ENCODE measurements at regions not wholly inside any gene's neighbourhood (a gene's known extent, or its start where the extent isn't known, plus 50 kb on each side); places are given as distances from the start of the nearest gene placed in this dataset.
"Not testable (repeated sequence)": the region's sequence is repeated elsewhere in the genome, so short reads cannot be mapped to it uniquely, and the experiment has no call there.

DNA sequence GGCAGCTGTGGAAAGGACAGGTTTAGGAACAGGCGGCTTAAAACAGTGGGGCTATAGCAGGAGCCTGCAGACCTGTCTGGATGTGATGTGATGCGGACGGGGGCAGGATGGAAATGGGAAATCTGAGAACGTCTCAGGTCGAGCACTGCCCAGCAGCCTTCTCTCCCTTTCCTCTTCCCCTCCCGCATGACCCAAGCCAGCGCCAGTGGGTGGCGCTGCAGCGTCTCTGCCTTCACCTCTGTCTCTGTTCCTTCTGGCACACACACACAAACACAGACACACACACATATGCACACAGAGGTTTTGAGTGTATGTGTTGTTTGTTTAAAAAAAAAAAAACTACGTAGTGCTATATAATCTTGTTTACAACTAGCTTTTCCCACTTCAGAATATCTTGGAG, 82.0 kb upstream of the SLC66A3 start:
- peak; percentile 43 for DNase-seq (ENCODE audit: low spot score)

DNA sequence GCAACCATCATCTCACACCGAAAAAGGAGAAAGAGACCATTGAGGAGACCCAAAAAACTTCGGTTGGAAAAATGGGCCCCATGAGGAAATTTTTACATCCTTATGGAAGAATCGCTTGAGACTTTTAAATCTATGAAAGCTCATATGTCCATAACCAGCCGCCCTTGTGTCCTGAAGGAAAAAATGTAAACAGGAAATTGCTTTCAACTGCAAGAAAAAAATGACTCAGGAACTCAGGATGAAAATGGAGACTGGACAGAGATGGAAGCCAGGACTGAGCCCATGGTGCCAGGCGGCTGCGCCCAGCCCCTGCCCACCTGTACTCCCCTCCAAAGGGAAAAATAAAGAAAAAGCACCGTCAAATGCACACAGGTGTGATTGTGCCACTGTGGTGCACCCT, 81.5 kb upstream of the SLC66A3 start:
- DNase-seq (ENCODE audit: low spot score), result peak; percentile 26

DNA sequence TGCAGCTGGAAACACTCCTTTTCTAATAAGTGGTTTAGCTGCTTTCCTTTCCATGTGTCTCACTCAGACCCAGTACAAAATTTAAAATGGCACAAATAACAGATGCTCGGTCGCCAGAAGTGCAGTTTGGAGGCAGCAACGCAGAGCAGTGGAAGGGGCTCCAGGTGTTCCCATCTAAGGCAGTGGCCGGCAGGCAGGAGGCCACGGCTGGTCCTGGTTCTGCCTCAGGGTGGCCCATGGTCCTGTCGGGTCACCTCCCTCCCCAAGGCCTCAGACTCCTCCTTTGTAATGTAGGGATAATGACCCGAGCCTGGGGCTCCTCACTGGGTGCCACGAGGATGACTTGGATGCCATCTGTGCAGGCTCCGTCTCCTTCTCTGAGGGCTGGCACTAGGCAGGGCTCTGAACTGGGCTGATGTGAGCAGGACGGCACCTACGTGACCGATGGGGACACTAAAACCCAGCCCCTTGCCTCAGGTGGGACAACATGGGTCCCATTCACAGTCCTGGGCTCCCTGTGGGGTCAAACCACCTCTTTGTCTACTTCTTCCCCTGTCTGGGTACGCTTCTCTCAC, 80.9 kb upstream of the SLC66A3 start:
- no peak for DNase-seq (ENCODE audit: low spot score)

DNA sequence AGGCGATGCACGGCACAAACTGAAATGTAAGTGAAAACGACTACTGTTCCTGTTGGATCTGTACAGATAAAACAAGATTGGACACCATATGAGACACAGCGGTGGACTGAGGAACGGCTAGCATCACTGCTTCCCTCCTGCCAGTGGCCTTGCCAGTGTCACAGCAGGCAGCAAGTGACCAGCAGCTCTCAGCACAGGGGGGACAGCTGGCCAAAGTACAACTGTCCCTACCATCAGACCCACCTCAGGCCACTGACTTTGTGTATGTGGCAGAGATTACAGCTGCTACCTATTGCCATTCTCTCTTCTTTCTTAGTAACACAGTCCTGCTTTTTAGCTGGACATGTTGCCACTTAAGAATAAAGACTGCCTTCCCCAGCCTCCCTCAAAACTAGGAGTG, 80.0 kb upstream of the SLC66A3 start:
- DNase-seq (ENCODE audit: low spot score), result no peak

DNA sequence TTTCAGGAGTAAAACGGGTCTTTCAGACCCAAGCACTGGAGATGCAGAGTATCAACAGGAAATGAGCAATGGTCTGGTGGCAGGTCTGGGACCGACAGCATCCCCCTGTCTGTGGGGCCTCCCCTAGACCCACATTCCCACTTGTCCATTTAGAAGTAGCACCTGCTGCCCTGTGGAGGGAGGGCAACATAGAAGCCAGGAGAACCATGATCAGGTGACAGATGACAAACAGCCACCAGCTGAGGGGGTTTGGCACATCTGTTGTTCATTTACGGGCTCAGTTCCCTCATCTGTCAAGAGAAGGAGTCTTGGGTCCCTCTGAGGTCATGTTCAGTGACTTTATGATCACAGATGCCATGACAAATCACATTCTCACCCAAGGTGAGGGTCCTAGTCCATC, 77.9 kb upstream of the SLC66A3 start:
- no peak for DNase-seq (ENCODE audit: low spot score)

DNA sequence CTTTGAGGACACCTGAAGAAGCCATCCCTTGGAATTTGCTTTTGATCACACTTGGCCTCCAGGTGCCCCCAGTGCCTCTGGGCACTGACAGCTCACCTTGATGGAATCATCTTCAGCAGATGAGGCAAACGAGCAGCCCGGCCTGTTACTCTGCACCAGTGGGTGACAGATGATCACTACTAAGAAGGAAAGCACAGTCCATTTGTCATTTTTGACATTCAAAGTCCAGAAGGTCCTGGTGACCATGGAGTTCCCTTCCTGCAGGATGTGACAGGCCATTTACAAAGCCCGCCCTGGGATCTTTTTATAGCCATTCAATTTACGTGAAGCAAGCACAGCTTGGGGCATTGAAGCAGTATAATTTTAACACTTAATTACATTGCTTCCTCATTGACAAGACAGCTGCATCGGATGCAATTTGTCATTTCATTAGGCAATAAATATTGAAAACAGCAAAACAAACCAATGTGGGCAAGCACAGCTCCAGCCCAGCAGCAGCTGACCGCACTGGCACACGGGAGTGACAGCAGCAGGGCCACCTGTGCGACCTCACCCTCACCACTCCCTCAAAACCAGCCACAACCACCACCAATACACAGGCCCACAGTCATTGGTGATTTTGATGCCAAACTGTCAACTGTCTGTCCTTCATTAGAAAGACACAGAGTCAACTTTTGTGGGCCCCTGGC, 76.0 kb upstream of the SLC66A3 start:
- peak; percentile 65 for DNase-seq (ENCODE audit: low spot score)

DNA sequence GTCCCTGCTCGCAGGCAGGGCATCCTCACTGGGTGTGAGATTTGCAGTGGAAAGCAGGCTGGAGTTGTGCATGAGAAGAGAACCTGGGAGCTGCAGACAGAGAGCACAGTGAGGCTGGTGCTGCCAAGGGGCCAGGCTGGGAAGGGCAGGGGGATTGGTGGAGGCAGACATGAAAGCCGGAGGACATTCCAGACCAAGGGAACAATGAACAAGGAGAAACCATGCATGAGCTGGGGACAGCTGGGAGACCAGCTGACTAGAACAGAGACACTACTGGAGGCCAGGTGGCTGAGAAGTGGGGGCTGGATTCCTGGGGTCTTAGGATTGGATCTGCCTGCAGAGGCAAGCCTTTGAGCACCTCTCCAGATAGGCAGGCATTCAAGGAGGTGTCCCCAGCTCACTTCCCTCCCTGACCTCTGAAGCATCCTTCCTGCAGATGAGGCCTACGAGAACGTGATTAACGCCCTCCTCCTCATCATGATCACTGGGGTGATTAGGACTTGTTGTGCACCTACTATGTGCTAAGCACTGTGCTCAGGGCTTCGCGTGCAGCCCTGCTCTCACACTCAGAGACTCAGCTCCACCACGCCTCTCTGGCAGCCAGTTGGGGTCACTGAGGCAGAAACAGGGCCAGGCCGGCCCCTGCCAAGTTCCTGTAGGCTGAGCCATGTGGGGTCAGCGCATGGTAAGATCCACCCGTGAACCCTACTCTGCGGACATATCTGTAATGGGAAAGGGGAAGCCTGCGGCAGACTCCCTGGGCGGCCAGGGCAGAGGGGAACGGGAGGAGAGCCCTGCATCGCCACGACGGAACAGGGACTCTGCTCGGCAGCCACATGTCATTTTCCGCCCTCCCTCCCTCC, 74.8 kb upstream of the SLC66A3 start:
- no peak for DNase-seq (ENCODE audit: low spot score)

DNA sequence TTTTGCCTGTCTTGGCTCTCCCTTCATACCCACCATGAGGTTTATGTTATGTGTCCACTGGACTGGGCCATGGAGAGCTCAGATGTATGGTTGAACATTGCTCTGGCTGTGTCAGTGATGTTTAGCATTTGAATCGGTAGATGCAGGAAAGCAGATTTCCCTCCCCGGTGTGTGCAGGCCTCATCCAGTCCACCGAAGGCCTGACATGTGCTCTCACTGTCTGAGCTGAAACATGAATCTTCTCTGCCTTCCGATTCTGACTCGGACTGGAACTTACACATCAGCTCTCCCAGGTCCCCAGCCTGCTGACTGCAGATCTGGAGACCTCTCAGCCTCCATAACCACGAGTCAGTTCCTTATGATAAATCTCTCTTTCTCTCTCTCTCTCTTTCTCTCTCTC, 72.4 kb upstream of the SLC66A3 start:
- DNase-seq (ENCODE audit: low spot score), result no peak

DNA sequence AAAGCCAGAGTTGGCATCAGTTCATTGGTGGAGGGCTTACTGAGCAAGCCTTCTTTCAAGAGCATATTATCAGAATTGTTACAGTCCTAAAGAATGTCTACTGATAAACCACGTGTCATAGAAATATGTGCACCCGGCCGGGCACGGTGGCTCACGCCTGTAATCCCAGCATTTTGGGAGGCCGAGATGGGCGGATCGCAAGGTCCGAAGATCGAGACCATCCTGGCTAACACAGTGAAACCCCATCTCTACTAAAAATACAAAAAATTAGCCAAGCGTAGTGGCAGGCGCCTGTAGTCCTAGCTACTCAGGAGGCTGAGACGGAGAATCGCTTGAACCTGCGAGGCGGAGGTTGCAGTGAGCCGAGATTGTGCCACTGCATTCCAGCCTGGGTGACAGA, 66.4 kb upstream of the SLC66A3 start:
- not testable (repeated sequence) for DNase-seq (ENCODE audit: low spot score)

DNA sequence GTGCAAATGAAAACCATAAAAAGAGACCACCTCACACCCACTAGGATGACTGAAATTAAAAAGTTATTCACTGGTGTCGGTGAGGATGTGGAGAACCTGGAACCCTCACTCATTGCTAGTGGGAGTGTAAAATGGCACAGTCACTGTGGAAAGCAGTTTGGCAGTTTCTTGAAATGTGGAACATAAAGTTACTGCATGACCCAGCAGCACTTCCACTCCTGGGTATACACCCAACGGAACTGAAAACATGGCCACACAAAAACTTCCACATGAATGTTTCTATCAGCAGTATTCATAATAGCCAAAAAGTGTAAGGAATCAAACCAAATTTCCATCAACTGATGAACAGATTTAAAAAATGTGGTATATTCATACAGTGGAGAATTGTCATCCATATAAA, 65.1 kb upstream of the SLC66A3 start:
- DNase-seq (ENCODE audit: low spot score), result no peak

DNA sequence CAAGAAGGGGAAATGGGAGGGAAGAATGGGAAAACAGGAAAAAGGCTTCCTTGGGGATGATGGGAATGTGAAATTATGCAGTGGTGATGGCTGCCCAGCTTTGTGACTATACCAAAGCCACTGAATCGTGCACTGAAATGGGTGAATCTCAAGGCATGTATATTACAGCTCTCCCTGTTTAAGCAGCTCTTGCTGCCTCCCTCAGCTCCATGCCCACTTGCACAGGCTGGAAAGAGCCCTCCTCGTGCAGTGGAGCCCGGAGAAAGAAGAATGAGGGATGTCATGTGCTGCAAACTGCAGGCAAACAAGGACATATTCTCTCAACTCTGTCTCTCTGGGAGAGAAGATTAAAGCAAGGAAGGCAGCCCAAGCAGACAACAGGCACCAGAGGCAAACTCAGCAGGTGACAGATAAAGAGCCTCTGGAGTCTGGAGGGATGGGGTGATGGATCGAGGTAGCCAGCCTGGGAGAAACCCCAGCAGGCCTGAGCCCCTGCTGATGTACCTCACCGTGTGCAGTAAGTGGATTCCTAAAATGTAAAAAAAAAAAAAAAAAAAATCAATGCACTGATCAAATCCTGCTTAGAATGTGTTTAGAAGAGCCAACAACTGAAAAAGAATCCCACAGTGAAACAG, 62.4 kb upstream of the SLC66A3 start:
- no peak for DNase-seq (ENCODE audit: low spot score)

DNA sequence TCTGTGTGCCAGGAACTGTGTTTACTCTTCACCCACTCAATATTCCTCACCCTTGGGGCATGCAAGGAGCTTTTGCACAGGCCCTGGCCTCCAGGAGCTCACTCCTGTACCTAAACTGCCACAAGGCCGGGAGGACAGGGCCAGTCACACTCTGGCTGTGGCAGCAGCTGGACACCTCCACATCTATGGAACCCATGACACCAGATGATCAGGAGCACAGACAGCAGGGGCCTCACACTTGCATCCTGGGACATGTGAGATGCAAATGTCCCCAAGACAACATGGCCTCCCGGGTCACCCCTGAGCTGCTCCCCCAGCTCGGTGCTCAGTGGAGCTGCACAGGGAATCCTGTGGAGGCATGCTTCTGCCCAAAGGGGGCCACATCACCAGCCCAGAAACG, 61.8 kb upstream of the SLC66A3 start:
- DNase-seq (ENCODE audit: low spot score), result no peak

DNA sequence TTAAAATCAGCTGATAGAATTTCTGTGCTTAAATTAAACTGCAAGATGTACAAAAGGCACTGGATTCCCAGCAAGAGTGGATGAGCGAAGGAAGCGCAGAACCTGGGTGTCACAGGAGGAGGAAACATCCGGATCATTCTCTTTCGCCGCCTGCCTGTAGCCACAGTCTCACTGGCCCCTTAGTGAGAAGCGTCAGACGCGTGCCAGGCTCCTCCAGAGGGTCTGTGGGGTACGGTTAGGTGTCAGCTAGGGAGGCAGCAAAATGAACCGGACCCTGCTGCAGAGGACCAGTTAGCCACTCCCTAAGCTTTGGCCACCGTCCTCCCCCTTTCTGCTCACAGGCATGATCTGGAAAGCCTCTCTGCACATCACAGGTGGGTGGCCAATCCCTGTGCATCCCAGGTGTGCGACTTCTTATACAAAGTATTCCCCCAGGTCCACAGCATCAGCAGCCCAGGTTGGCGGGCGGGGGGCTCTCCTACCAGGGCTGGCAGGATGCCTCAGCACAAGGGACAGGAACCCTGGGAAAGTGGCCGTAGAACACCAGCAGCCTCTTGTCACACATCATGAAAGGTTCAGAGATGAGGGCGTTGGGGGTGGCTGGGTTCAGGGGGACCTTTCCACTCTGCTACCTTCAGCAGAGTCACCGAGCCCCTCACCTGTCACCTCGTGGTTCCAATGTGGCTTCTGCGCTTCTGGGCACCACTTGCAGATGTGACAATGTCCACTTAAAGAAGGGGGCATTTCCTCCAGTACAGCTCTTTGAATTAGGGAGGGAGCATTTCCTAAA, 61.1 kb upstream of the SLC66A3 start:
- no peak for DNase-seq (ENCODE audit: low spot score)

DNA sequence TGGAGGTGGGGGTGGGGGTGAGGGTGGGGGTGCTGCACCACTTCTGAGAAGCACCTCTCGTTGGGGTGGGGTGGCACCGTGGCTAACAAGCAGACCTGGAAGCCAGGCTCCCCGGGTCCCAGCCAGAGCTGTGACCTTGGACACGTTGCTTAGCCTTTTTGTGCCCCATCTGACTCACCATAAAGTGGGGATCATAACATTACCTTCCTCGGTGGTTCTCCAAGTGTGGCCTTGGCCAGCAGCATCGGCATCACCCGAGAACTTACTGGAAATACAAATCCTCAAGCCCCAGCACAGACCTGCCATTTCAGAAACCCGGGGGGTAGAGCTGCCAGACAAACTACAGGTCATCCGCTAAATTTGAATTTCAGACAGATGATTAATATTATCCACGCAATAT, 58.7 kb upstream of the SLC66A3 start:
- no peak for DNase-seq (ENCODE audit: low spot score)

DNA sequence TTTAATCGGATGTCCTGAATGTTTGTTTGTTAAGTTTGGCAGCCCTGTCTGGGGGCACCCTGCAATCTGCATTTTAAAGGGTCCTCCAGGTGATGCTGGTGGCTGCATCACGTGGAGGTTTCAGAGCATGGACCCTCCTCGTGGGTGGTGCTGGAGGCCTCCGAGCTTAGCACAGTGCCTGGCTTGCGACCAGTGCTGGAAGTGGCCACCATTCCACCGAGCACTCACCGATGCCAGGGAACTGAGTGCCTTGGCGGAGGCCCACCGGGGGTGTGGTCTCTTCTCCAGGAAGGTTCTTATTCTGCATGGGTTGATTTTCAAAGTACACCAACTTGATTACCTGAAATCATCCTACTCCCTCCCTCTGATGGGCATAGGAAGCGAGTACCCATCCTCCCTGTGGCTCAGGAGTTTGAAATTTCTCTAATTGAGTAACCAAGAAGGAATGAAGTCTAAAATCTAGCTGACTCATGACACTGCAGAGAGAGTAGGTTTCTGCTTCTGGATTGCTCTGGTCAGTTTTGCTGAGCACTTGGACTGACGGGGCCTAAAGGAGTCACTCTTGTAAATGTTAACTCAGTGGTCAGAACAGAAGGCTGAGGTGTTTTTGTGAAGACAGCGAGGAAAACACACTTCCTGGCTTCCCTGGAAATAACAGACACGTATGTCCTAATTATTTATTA, 58.1 kb upstream of the SLC66A3 start:
- no peak for DNase-seq (ENCODE audit: low spot score)

DNA sequence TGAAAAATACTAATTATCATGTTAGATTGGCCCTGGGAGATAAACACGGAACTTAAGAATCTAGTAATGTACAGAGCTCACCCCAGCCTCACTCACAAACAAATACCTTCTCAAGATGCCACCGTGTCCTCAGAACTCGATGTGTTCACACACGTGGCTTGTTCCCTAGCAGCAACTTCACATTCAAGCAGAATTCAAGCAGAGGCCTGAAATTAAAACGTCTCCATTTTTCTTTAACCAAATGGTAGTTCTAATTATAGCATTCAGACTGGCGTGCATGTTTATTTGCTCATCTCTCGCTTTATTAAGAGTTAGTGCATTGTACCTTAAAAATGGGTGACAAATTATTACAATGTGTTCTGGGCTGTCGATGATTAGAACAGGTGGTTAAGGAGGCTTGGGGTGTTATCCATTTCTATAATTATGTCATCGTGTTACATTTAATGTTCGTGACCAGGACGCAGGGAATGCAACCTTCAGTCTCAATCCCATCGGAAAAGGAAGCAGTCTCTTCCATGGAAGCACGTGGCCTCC, 57.3 kb upstream of the SLC66A3 start:
- no peak for DNase-seq (ENCODE audit: low spot score)

DNA sequence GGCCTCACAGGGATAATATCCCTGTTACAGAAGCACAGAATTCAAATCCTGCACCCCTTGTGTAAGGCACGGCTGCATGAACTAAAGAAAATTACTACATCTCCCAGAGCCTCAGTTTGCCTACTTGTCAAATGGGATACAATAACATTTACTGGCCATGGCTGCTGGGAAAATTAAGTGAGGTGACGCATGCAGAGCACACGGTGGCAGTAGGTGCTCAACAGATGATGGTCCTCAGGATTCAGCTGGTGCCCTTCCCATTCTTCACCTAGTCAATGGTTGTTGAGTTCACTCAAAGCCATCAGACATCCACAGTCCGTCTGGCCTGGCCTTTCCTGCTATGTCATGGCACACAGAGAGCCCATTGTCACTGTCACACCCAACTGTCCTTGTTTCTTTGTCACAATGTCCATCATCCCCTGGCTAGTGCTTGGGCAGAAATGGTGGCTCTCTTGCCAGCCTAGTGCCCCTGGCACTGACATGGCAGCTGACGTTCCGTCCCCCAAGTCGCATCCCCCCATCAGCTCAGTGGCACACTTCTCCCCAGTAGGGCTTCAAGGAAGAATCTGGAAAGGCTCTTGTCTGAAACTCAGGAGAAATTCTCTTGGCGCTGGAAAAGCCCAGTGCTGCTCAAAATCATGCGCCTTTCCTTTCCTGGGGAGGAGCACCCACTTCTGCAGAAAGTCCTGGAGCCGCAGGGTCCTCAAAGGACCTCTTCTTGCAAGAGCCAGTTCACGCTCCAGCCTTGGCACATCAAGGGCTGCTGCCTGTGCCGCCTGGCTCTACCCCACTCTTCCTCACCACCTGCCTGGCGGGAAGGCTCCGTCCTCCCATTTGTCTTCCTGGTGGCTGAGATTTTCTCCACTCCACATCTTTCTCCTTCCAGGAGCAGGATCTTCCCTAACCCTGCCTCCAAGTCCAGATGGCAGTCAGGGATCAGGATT, 55.9 kb upstream of the SLC66A3 start:
- no peak for DNase-seq (ENCODE audit: low spot score)

DNA sequence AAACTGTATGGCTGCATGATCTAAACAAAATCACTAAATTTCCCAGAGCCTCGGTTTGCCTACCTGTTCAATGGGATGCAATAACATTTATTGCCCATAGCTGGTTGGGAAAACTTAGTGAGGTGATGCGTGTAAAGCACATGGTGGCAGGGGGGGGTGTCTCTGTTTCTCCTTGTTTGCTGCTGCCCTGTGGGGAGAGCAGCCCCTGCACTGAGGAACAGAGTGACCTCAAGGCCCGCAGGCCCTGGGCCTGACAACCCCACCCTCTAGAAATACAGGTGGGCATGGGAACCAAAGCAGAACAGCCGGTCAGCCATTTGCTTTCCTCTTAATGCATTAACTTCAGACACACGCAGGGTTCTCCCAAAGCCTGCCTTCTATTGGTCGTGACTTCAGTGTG, 55.1 kb upstream of the SLC66A3 start:
- no peak for DNase-seq (ENCODE audit: low spot score)

DNA sequence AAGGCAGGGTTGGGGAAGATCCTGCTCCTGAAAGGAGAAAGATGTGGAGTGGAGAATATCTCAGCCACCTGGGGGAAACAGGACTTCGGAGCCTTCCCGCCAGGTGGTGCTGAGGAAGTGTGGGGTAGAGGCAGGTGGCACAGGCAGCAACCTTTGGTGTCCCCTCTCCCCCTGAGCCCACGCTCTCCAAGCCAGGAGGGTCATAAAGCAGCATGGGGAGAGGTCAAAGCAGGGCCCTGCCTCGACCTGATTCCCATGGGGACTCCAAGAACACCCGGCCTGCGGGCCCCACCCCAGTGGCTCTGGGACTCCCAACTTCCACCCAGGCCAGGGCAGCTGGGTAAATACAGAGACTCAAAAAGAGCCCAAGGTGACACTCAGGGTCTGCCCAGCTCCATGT, 54.3 kb upstream of the SLC66A3 start:
- no peak for DNase-seq (ENCODE audit: low spot score)

DNA sequence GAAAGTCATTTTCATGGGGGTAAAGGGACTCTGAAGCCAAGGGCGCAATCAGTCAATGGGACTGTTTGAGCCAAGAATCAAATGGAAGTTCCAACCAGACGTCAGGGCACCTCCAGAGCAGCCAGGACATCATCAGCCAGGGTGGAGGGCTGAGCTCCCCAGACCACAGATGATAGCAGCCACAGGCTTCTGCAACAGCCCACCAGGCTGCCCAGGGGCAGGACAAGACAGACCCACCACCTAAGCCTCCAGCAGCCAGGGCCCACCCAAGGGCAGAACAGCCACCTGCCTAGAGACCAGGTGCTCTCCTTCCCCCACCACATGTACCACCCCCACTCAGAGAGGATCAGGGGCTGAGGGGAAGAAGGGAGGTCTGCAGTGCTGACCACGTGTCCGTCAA, 53.8 kb upstream of the SLC66A3 start:
- no peak for DNase-seq (ENCODE audit: low spot score)

Data from kidney capillary endothelial cell (primary cell).